GM20000 (cell line): ENCODE measurements at regions not wholly inside any gene's neighbourhood (a gene's known extent, or its start where the extent isn't known, plus 50 kb on each side); places are given as distances from the start of the nearest gene placed in this dataset.

Experiments used
- DNase-seq: peaks from one replicate; pipeline ENCODE4 v3.0.0; 2012; ENCODE audit warnings: low spot score
- CTCF ChIP-seq: IDR thresholded peaks from 2 replicates; pipeline ENCODE4 v1.5.1; 2012; ENCODE audit warnings: mild to moderate bottlenecking, control low read depth; ENCODE audit errors: extremely low read depth, missing control alignments

DNA sequence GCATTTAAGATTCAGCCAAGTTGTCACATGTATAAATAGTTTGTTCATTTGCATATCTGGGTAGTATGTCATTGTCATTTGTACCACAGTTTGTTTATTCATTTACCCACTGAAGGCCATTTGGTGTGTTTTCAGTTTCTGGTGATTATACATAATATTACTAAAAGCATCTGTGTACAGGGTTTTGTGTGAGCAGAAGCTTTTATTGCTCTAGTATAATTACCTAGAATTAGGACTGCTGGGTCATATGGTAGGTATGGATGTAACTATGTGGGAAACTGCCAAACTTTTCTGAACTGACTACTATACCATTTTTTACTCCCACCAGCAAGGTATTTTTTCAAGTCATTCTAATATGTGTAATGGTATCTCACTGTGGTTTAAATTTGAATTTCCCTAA, 584.0 kb upstream of the GHITM start:
- no peak for TF ChIP-seq CTCF
- DNase-seq = no peak

GRCh38 chr10:83562381-83562780, 576.9 kb upstream of the GHITM start:
- no peak for DNase-seq
- no peak for TF ChIP-seq CTCF

GRCh38 chr10:83564889-83565588, 574.3 kb upstream of the GHITM start:
- no peak for DNase-seq
- TF ChIP-seq CTCF = no peak

DNA sequence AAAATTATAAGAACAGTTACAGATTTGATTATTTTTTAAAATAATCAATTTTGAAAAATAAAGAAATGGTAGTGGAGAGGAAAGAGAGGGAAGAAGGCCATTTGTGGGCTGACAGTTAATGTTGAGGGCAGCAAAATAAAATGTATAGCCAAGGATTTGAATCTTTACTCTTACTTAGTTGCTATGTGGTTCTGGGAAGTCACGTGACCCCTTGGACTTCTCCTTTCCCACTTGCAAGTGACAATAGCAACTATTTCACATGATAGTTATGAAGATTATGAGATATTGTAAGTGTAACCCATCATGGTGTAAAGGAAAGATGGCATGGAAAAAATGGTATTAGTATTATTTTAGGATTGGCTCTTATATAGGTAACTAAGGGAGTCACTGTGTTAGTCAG, 567.3 kb upstream of the GHITM start:
- no peak for TF ChIP-seq CTCF

GRCh38 chr10:83574770-83575169, 564.5 kb upstream of the GHITM start:
- no peak for TF ChIP-seq CTCF
- no peak for DNase-seq

More for the DNA sequence above, 567.3 kb upstream of the GHITM start:
- DNase-seq = no peak

- no peak for TF ChIP-seq CTCF
- DNase-seq = no peak
These were observed 561.9 kb upstream of the GHITM start for GRCh38 chr10:83577421-83577820.

- no peak for TF ChIP-seq CTCF
- no peak for DNase-seq
These were observed 558.8 kb upstream of the GHITM start for GRCh38 chr10:83580373-83581012.
